Superior temporal gyrus (tissue), 1 donor: ENCODE measurements at regions not wholly inside any gene's neighbourhood (a gene's known extent, or its start where the extent isn't known, plus 50 kb on each side); places are given as distances from the start of the nearest gene placed in this dataset.

Experiments
- DNase-seq: peaks from one replicate; pipeline ENCODE4 v3.0.0-alpha.2; 2016; ENCODE audit errors: extremely low spot score

GRCh38 chr6:85193339-85193738, 256.5 kb upstream of the NT5E start:
- no peak for DNase-seq

GRCh38 chr6:85192596-85192995, 257.3 kb upstream of the NT5E start:
- DNase-seq, result no peak

GRCh38 chr6:85192186-85192585, 257.7 kb upstream of the NT5E start:
- no peak for DNase-seq

GRCh38 chr6:85191656-85192055, 258.2 kb upstream of the NT5E start:
- DNase-seq, result no peak

- DNase-seq, result no peak
Observed at GRCh38 chr6:85186546-85187175, 263.2 kb upstream of the NT5E start.

GRCh38 chr6:85185977-85186376, 263.9 kb upstream of the NT5E start:
- DNase-seq, result no peak

- no peak for DNase-seq
Observed at GRCh38 chr6:85183841-85184240, 266.0 kb upstream of the NT5E start.

GRCh38 chr6:85172705-85173104, 277.2 kb upstream of the NT5E start:
- no peak for DNase-seq

GRCh38 chr6:85172161-85172560, 277.7 kb upstream of the NT5E start:
- no peak for DNase-seq

GRCh38 chr6:85169189-85169588, 280.7 kb upstream of the NT5E start:
- DNase-seq, result no peak

GRCh38 chr6:85168146-85168545, 281.7 kb upstream of the NT5E start:
- no peak for DNase-seq

- DNase-seq, result no peak
Observed at GRCh38 chr6:85166114-85166741, 283.7 kb upstream of the NT5E start.

GRCh38 chr6:85163156-85164080, 286.5 kb upstream of the NT5E start:
- no peak for DNase-seq

- DNase-seq, result no peak
Observed at GRCh38 chr6:85157311-85157710, 292.6 kb upstream of the NT5E start.

GRCh38 chr6:85143676-85144075, 306.2 kb upstream of the NT5E start:
- DNase-seq, result no peak

GRCh38 chr6:85137865-85138264, 312.0 kb upstream of the NT5E start:
- DNase-seq, result no peak

GRCh38 chr6:85136310-85136709, 313.6 kb upstream of the NT5E start:
- no peak for DNase-seq

- DNase-seq, result no peak
Observed at GRCh38 chr6:85135376-85136094, 314.3 kb upstream of the NT5E start.

GRCh38 chr6:85134172-85134571, 315.7 kb upstream of the NT5E start:
- no peak for DNase-seq

- no peak for DNase-seq
Observed at GRCh38 chr6:85132091-85132490, 317.8 kb upstream of the NT5E start.

GRCh38 chr6:85130743-85131142, 319.1 kb upstream of the NT5E start:
- DNase-seq, result no peak

- DNase-seq, result no peak
Observed at GRCh38 chr6:85129881-85130280, 320.0 kb upstream of the NT5E start.
